CD8-positive, alpha-beta memory T cell (primary cell): ENCODE measurements at regions not wholly inside any gene's neighbourhood (a gene's known extent, or its start where the extent isn't known, plus 50 kb on each side); places are given as distances from the start of the nearest gene placed in this dataset.

Source experiments
- CTCF ChIA-PET: fragments of 350-600 bp; sonication (Branson Sonifier 250); formaldehyde crosslinking; loops from one replicate; lab custom pipeline; 2021; ENCODE audit warnings: antibody characterized with exemption; lab: Charles Lee
- POLR2A ChIA-PET: fragments of 350-600 bp; sonication (Branson Sonifier 250); formaldehyde crosslinking; loops from one replicate; lab custom pipeline; 2021; ENCODE audit warnings: antibody characterized with exemption; lab: Charles Lee
- DNase-seq, 5 donors: peaks; one replicate each; pipeline versions ENCODE4 v3.0.0 to v3.0.0-alpha.2; 2020 to 2022; ENCODE audit warnings: mixed read lengths in 1 of 5
- H3K27ac ChIP-seq: one replicate; pipeline ENCODE4 v1.7.0; 2013; ENCODE audit warnings: low read depth, mild to moderate bottlenecking, low read length, moderate library complexity
- H3K27me3 ChIP-seq: 2 replicates; pipeline ENCODE4 v1.7.0; 2013; ENCODE audit warnings: low read length, mild to moderate bottlenecking; ENCODE audit not compliant: insufficient read depth, poor library complexity, severe bottlenecking
- H3K36me3 ChIP-seq: 2 replicates; pipeline ENCODE4 v1.7.0; 2013; ENCODE audit warnings: mild to moderate bottlenecking, low read length, moderate library complexity; ENCODE audit not compliant: insufficient read depth
- H3K4me1 ChIP-seq: 2 replicates; pipeline ENCODE4 v1.7.0; 2013; ENCODE audit warnings: mild to moderate bottlenecking, low read length, moderate library complexity; ENCODE audit not compliant: insufficient read depth
- H3K4me3 ChIP-seq: 2 replicates; pipeline ENCODE4 v1.7.0; 2013; ENCODE audit warnings: mild to moderate bottlenecking, low read length
- H3K9me3 ChIP-seq: 2 replicates; pipeline ENCODE4 v1.7.0; 2013; ENCODE audit warnings: mild to moderate bottlenecking, low read length
- H3K27ac Mint-ChIP-seq, 8 donors: one replicate each; pipeline ENCODE4 v1.8.0; 2020 to 2021; ENCODE audit warnings: mixed read lengths in 8 of 8, mild to moderate bottlenecking in 6 of 8, inconsistent platforms in 3 of 8, moderate library complexity in 3 of 8
- H3K27me3 Mint-ChIP-seq, 2 donors: one replicate each; pipeline ENCODE4 v1.8.0; 2020 to 2021; ENCODE audit warnings: mixed read lengths in 2 of 2, mild to moderate bottlenecking in 1 of 2, moderate library complexity in 1 of 2
- H3K36me3 Mint-ChIP-seq, 3 donors: one replicate each; pipeline ENCODE4 v1.8.0; 2020 to 2021; ENCODE audit warnings: mixed read lengths in 3 of 3, inconsistent platforms in 1 of 3, mild to moderate bottlenecking in 1 of 3
- H3K4me1 Mint-ChIP-seq, 3 donors: one replicate each; pipeline ENCODE4 v1.8.0; 2020 to 2021; ENCODE audit warnings: mixed read lengths in 3 of 3, inconsistent platforms in 1 of 3, mild to moderate bottlenecking in 1 of 3
- H3K4me3 Mint-ChIP-seq, 7 donors: one replicate each; pipeline ENCODE4 v1.8.0; 2020 to 2021; ENCODE audit warnings: mixed read lengths in 7 of 7, mild to moderate bottlenecking in 6 of 7, moderate library complexity in 4 of 7, inconsistent platforms in 2 of 7
- H3K9me3 Mint-ChIP-seq, 5 donors: one replicate each; pipeline ENCODE4 v1.8.0; 2020 to 2022; ENCODE audit warnings: mixed read lengths in 5 of 5, mild to moderate bottlenecking in 3 of 5, moderate library complexity in 2 of 5, inconsistent platforms in 1 of 5

GRCh38 chr12:123041042-123041531, 60.6 kb downstream of the ARL6IP4 start:
- POLR2A ChIA-PET = no interaction called here
- H3K9me3 Mint-ChIP-seq = no peaks in the 10 kb centered on the region

GRCh38 chr12:123040106-123040505, 59.6 kb downstream of the ARL6IP4 start:
- no peaks in the 10 kb centered on the region for H3K9me3 Mint-ChIP-seq
- H3K36me3 ChIP-seq = no peaks in the 10 kb centered on the region
- CTCF ChIA-PET = no interaction called here
- no peak overlapping the region for H3K4me3 Mint-ChIP-seq
- peaks cover 16% of the 10 kb centered on the region for H3K4me1 ChIP-seq
- POLR2A ChIA-PET = interaction anchor here (0.6 kb wide), 1 partner anchor 739 kb away, joined by 4 read pairs; no protein-coding TSS in a partner anchor
- H3K9me3 ChIP-seq = no peaks in the 10 kb centered on the region
- no peaks in the 10 kb centered on the region for H3K27me3 ChIP-seq
- peaks cover 0 to 3% of the 10 kb centered on the region in 2 donors for H3K27me3 Mint-ChIP-seq
- no peak overlapping the region for H3K27ac Mint-ChIP-seq
- H3K4me3 ChIP-seq = no peak overlapping the region
- DNase-seq = no peak
- H3K4me1 Mint-ChIP-seq = peaks cover 20 to 23% (median 22%) of the 10 kb centered on the region in 3 donors
- H3K27ac ChIP-seq = no peak overlapping the region
- H3K36me3 Mint-ChIP-seq = no peaks in the 10 kb centered on the region

More at GRCh38 chr12:123041042-123041531, 60.6 kb downstream of the ARL6IP4 start:
- Histone ChIP-seq H3K27ac (no peak overlapping the region), H3K27me3 (no peaks in the 10 kb centered on the region), H3K36me3 (no peaks in the 10 kb centered on the region), H3K9me3 (no peaks in the 10 kb centered on the region), H3K4me1 (peaks cover 16% of the 10 kb centered on the region), H3K4me3 (no peak overlapping the region)
- CTCF ChIA-PET = interaction anchor here (4.7 kb wide), 1 partner anchor 197 kb away, joined by 53 read pairs; no protein-coding TSS in a partner anchor
- Mint-ChIP-seq H3K27ac (peak overlapping the region in 1 of 8 donors; percentile 47), H3K4me1 (peaks cover 21 to 25% (median 24%) of the 10 kb centered on the region in 3 donors), H3K27me3 (peaks cover 0 to 5% of the 10 kb centered on the region in 2 donors), H3K36me3 (no peaks in the 10 kb centered on the region), H3K4me3 (no peak overlapping the region)
- no peak for DNase-seq

GRCh38 chr12:123038966-123039365, 58.5 kb downstream of the ARL6IP4 start:
- Histone ChIP-seq H3K9me3 (no peaks in the 10 kb centered on the region), H3K36me3 (no peaks in the 10 kb centered on the region), H3K27ac (no peak overlapping the region), H3K4me3 (no peak overlapping the region), H3K27me3 (no peaks in the 10 kb centered on the region), H3K4me1 (peaks cover 20% of the 10 kb centered on the region)
- ChIA-PET CTCF (no interaction called here), POLR2A (no interaction called here)
- H3K27ac Mint-ChIP-seq = no peak overlapping the region
- no peaks in the 10 kb centered on the region for H3K36me3 Mint-ChIP-seq
- no peaks in the 10 kb centered on the region for H3K9me3 Mint-ChIP-seq
- peaks cover 0 to 1% of the 10 kb centered on the region in 2 donors for H3K27me3 Mint-ChIP-seq
- no peak overlapping the region for H3K4me3 Mint-ChIP-seq
- DNase-seq = no peak
- H3K4me1 Mint-ChIP-seq = peaks cover 15 to 23% (median 22%) of the 10 kb centered on the region in 3 donors

GRCh38 chr12:123038486-123038885, 58.0 kb downstream of the ARL6IP4 start:
- POLR2A ChIA-PET = no interaction called here
- DNase-seq = no peak
- Mint-ChIP-seq H3K4me3 (no peak overlapping the region), H3K4me1 (peaks cover 15 to 23% (median 22%) of the 10 kb centered on the region in 3 donors), H3K36me3 (peaks cover 0 to 1% (median 1%) of the 10 kb centered on the region in 3 donors), H3K27ac (peak overlapping the region in 2 of 8 donors; percentile 37 to 92), H3K9me3 (no peaks in the 10 kb centered on the region), H3K27me3 (peaks cover 0 to 1% of the 10 kb centered on the region in 2 donors)
- Histone ChIP-seq H3K4me1 (peaks cover 20% of the 10 kb centered on the region), H3K27ac (no peak overlapping the region), H3K27me3 (no peaks in the 10 kb centered on the region), H3K36me3 (no peaks in the 10 kb centered on the region), H3K9me3 (no peaks in the 10 kb centered on the region), H3K4me3 (no peak overlapping the region)
- CTCF ChIA-PET = no interaction called here

GRCh38 chr12:123037791-123038190, 57.3 kb downstream of the ARL6IP4 start:
- CTCF ChIA-PET = no interaction called here
- no peak for DNase-seq
- Histone ChIP-seq H3K27ac (no peak overlapping the region), H3K4me1 (peaks cover 16% of the 10 kb centered on the region), H3K36me3 (no peaks in the 10 kb centered on the region), H3K27me3 (no peaks in the 10 kb centered on the region), H3K9me3 (no peaks in the 10 kb centered on the region), H3K4me3 (no peak overlapping the region)
- Mint-ChIP-seq H3K4me3 (no peak overlapping the region), H3K4me1 (peaks cover 12 to 20% (median 20%) of the 10 kb centered on the region in 3 donors), H3K9me3 (no peaks in the 10 kb centered on the region), H3K36me3 (peaks cover 0 to 5% (median 1%) of the 10 kb centered on the region in 3 donors), H3K27me3 (peaks cover 0 to 1% of the 10 kb centered on the region in 2 donors), H3K27ac (peak overlapping the region in 3 of 8 donors; percentile 11 to 37 (median 30))
- POLR2A ChIA-PET = interaction anchor here (0.5 kb wide), 1 partner anchor 14 kb away, joined by 5 read pairs; no protein-coding TSS in a partner anchor

- CTCF ChIA-PET = interaction anchor here (1.6 kb wide), 1 partner anchor 10 kb away, joined by 6 read pairs; no protein-coding TSS in a partner anchor
Observed at GRCh38 chr12:123036466-123037285, 56.2 kb downstream of the ARL6IP4 start.

GRCh38 chr12:123035841-123036240, 55.4 kb downstream of the ARL6IP4 start:
- H3K4me1 Mint-ChIP-seq = peaks cover 12 to 20% (median 20%) of the 10 kb centered on the region in 3 donors
- Histone ChIP-seq H3K27me3 (no peaks in the 10 kb centered on the region), H3K36me3 (no peaks in the 10 kb centered on the region), H3K27ac (no peak overlapping the region), H3K4me3 (no peak overlapping the region), H3K4me1 (peaks cover 16% of the 10 kb centered on the region), H3K9me3 (no peaks in the 10 kb centered on the region)
- H3K27me3 Mint-ChIP-seq = peaks cover 0 to 1% of the 10 kb centered on the region in 2 donors
- ChIA-PET CTCF (interaction anchor here (1.6 kb wide), 1 partner anchor 11 kb away, joined by 6 read pairs; no protein-coding TSS in a partner anchor), POLR2A (interaction anchor here (1.0 kb wide), 1 partner anchor 197 kb away, joined by 3 read pairs; the partner anchor contains the start of gene MTRFR)
- no peaks in the 10 kb centered on the region for H3K9me3 Mint-ChIP-seq
- peaks cover 0 to 10% (median 1%) of the 10 kb centered on the region in 3 donors for H3K36me3 Mint-ChIP-seq
- H3K4me3 Mint-ChIP-seq = no peak overlapping the region
- DNase-seq = no peak
- peak overlapping the region in 1 of 8 donors; percentile 29 for H3K27ac Mint-ChIP-seq

More at GRCh38 chr12:123036466-123037285, 56.2 kb downstream of the ARL6IP4 start:
- peak overlapping the region in 1 of 8 donors; percentile 91 for H3K27ac Mint-ChIP-seq
- H3K27me3 ChIP-seq = no peaks in the 10 kb centered on the region
- POLR2A ChIA-PET = interaction anchor here (1.0 kb wide), 1 partner anchor 197 kb away, joined by 3 read pairs; the partner anchor contains the start of gene MTRFR
- H3K27ac ChIP-seq = no peak overlapping the region
- no peaks in the 10 kb centered on the region for H3K9me3 Mint-ChIP-seq
- H3K4me3 Mint-ChIP-seq = no peak overlapping the region
- DNase-seq = no peak
- H3K27me3 Mint-ChIP-seq = peaks cover 0 to 1% of the 10 kb centered on the region in 2 donors
- no peaks in the 10 kb centered on the region for H3K9me3 ChIP-seq
- no peaks in the 10 kb centered on the region for H3K36me3 ChIP-seq
- H3K4me1 Mint-ChIP-seq = peaks cover 12 to 20% (median 20%) of the 10 kb centered on the region in 3 donors
- peaks cover 0 to 9% (median 1%) of the 10 kb centered on the region in 3 donors for H3K36me3 Mint-ChIP-seq
- H3K4me1 ChIP-seq = peaks cover 16% of the 10 kb centered on the region
- no peak overlapping the region for H3K4me3 ChIP-seq
